ENCODE measurements at regions not wholly inside any gene's neighbourhood (a gene's known extent, or its start where the extent isn't known, plus 50 kb on each side); places are given as distances from the start of the nearest gene placed in this dataset.

DNA sequence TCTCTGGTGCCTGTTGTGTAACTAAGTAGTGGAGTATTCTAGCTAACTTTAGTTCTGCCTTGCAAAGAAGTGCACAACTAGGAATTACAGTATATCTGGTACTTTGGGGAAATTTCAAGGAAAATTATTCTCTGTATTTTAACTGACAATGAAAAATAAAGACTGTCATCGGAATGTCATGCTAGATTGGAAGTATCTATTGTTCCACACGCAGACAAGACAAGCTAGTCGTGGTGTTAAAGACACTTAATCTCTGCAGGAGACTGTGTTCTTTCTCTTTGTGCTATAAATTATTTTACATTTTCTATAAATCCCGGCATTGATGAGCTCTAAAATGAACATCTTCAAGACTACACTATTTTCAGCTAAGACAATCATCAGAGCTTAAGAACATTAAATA is 1068.8 kb upstream of the ADGRL4 start:
- H3K4me3 ChIP-seq (ENCODE audit: low read depth in 1 of 3, low read length in 3 of 3) = no peak overlapping the region
- no peaks in the 10 kb centered on the region for H3K36me3 ChIP-seq (ENCODE audit: control insufficient read depth in 4 of 4, insufficient read depth in 3 of 4, low read depth in 1 of 4, low read length in 3 of 4)
- TF ChIP-seq, protein P1, sequence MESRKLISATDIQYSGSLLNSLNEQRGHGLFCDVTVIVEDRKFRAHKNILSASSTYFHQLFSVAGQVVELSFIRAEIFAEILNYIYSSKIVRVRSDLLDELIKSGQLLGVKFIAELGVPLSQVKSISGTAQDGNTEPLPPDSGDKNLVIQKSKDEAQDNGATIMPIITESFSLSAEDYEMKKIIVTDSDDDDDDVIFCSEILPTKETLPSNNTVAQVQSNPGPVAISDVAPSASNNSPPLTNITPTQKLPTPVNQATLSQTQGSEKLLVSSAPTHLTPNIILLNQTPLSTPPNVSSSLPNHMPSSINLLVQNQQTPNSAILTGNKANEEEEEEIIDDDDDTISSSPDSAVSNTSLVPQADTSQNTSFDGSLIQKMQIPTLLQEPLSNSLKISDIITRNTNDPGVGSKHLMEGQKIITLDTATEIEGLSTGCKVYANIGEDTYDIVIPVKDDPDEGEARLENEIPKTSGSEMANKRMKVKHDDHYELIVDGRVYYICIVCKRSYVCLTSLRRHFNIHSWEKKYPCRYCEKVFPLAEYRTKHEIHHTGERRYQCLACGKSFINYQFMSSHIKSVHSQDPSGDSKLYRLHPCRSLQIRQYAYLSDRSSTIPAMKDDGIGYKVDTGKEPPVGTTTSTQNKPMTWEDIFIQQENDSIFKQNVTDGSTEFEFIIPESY (IDR thresholded peaks at IDR 0.05) = no peak
- TF ChIP-seq, protein P2, sequence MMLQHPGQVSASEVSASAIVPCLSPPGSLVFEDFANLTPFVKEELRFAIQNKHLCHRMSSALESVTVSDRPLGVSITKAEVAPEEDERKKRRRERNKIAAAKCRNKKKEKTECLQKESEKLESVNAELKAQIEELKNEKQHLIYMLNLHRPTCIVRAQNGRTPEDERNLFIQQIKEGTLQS (IDR thresholded peaks at IDR 0.05) = no peak
- TF ChIP-seq NR2F2 (IDR thresholded peaks at IDR 0.05) = no peak
- TF ChIP-seq HNF4G (IDR thresholded peaks at IDR 0.05) = no peak
- TF ChIP-seq EGR1 (IDR thresholded peaks at IDR 0.05; ENCODE audit: low read depth in 2 of 2) = no peak
- DNase-seq (ENCODE audit: low spot score) = no peak
- no peak overlapping the region for H3K27ac ChIP-seq (ENCODE audit: low read depth in 1 of 2, low read length in 2 of 2)
- no peaks in the 10 kb centered on the region for H3K27me3 ChIP-seq (ENCODE audit: control insufficient read depth in 4 of 4, insufficient read depth in 4 of 4, low read length in 3 of 4)
- 82% methylated on average over 4 of the region's 4 CpGs for WGBS
- H3K9ac ChIP-seq (ENCODE audit: low read depth in 1 of 2, low read length in 2 of 2) = no peak overlapping the region
- H3K9me3 ChIP-seq (ENCODE audit: control insufficient read depth in 4 of 4, low read length in 3 of 4) = no peaks in the 10 kb centered on the region
- H3K4me1 ChIP-seq (ENCODE audit: control insufficient read depth in 4 of 4, insufficient read depth in 4 of 4, low read length in 3 of 4) = no peaks in the 10 kb centered on the region

DNA sequence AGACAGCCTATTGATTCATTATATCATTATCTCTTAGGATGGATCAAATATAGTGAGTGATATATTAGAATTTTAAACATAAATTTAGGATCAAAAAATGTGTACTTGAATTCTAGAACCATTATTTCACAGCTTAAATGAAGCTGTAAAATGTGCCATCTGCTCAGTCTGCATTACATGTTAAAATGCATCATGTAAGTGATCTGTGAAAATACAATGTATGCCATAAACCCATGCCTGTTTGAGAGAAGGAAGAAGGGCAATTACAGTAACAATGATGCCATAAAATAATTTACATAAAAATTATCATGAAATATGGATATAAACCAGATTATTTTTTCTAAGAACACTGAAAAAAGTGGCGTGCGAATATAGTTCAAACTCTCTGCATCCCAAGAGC is 1066.0 kb upstream of the ADGRL4 start:
- H3K4me3 ChIP-seq (ENCODE audit: low read depth in 1 of 3, low read length in 3 of 3) = no peak overlapping the region
- H3K27me3 ChIP-seq (ENCODE audit: control insufficient read depth in 4 of 4, insufficient read depth in 4 of 4, low read length in 3 of 4) = no peaks in the 10 kb centered on the region
- H3K27ac ChIP-seq (ENCODE audit: low read depth in 1 of 2, low read length in 2 of 2) = no peak overlapping the region
- no peaks in the 10 kb centered on the region for H3K4me1 ChIP-seq (ENCODE audit: control insufficient read depth in 4 of 4, insufficient read depth in 4 of 4, low read length in 3 of 4)
- DNase-seq (ENCODE audit: low spot score) = no peak
- H3K9me3 ChIP-seq (ENCODE audit: control insufficient read depth in 4 of 4, low read length in 3 of 4) = no peaks in the 10 kb centered on the region
- no peak for TF ChIP-seq HNF4G (IDR thresholded peaks at IDR 0.05)
- TF ChIP-seq TAF1 (conservative IDR thresholded peaks at IDR 0.05) = no peak
- TF ChIP-seq, protein P1 (IDR thresholded peaks at IDR 0.05) = no peak
- TF ChIP-seq, protein P3, sequence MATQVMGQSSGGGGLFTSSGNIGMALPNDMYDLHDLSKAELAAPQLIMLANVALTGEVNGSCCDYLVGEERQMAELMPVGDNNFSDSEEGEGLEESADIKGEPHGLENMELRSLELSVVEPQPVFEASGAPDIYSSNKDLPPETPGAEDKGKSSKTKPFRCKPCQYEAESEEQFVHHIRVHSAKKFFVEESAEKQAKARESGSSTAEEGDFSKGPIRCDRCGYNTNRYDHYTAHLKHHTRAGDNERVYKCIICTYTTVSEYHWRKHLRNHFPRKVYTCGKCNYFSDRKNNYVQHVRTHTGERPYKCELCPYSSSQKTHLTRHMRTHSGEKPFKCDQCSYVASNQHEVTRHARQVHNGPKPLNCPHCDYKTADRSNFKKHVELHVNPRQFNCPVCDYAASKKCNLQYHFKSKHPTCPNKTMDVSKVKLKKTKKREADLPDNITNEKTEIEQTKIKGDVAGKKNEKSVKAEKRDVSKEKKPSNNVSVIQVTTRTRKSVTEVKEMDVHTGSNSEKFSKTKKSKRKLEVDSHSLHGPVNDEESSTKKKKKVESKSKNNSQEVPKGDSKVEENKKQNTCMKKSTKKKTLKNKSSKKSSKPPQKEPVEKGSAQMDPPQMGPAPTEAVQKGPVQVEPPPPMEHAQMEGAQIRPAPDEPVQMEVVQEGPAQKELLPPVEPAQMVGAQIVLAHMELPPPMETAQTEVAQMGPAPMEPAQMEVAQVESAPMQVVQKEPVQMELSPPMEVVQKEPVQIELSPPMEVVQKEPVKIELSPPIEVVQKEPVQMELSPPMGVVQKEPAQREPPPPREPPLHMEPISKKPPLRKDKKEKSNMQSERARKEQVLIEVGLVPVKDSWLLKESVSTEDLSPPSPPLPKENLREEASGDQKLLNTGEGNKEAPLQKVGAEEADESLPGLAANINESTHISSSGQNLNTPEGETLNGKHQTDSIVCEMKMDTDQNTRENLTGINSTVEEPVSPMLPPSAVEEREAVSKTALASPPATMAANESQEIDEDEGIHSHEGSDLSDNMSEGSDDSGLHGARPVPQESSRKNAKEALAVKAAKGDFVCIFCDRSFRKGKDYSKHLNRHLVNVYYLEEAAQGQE (IDR thresholded peaks at IDR 0.05) = no peak
- TF ChIP-seq YY1 (IDR thresholded peaks at IDR 0.05) = no peak
- no peak for TF ChIP-seq RAD21 (IDR thresholded peaks at IDR 0.05)
- TF ChIP-seq SP1 (IDR thresholded peaks at IDR 0.05) = no peak
- TF ChIP-seq FOXA2 (IDR thresholded peaks at IDR 0.05) = no peak
- WGBS = 92% methylated on average over 2 of the region's 2 CpGs
- H3K9ac ChIP-seq (ENCODE audit: low read depth in 1 of 2, low read length in 2 of 2) = no peak overlapping the region
- H3K36me3 ChIP-seq (ENCODE audit: control insufficient read depth in 4 of 4, insufficient read depth in 3 of 4, low read depth in 1 of 4, low read length in 3 of 4) = no peaks in the 10 kb centered on the region

All from liver (tissue), 7 donors.